ENCODE measurements at regions not wholly inside any gene's neighbourhood (a gene's known extent, or its start where the extent isn't known, plus 50 kb on each side); places are given as distances from the start of the nearest gene placed in this dataset.

GRCh38 chr22:47775686-47776085 is 1013.2 kb downstream of the TBC1D22A start:
- TF ChIP-seq CTCF (IDR thresholded peaks at IDR 0.05; ENCODE audit: low read depth, low read length) (no peak), MAX (IDR thresholded peaks at IDR 0.05; ENCODE audit: low read depth, low read length) (no peak), POLR2A (IDR thresholded peaks at IDR 0.05; ENCODE audit: extremely low read depth, insufficient read length) (no peak)

Measured in NB4 (cell line).